Dedifferentiated amniotic fluid mesenchymal stem cell (primary cell): ENCODE measurements at regions not wholly inside any gene's neighbourhood (a gene's known extent, or its start where the extent isn't known, plus 50 kb on each side); places are given as distances from the start of the nearest gene placed in this dataset.
"Not testable (repeated sequence)": the region's sequence is repeated elsewhere in the genome, so short reads cannot be mapped to it uniquely, and the experiment has no call there.

Experiments used
- DNase-seq: peaks from one replicate; pipeline ENCODE4 v3.0.0-alpha.2; 2016; ENCODE audit errors: extremely low spot score

DNA sequence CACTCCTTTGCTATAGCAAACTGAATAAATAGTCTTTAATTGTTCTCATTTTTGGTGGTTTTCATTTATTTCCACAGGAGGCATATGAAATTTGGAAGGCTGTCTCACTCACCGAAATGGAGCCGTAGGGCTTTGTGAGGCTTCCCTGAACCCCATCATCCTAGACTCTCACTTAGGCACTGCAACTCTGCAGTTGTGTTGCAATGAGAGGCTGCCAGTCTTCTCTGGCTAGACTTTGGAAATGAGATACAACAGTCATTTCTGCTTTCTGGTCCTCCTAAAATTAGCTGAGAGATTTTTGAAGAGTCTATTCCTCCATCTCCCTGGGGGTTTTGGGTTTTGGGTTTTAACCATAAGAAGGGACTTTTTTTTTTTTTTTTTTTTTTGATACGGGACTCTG, 146.5 kb downstream of the SH3BGRL start:
- DNase-seq: no peak

DNA sequence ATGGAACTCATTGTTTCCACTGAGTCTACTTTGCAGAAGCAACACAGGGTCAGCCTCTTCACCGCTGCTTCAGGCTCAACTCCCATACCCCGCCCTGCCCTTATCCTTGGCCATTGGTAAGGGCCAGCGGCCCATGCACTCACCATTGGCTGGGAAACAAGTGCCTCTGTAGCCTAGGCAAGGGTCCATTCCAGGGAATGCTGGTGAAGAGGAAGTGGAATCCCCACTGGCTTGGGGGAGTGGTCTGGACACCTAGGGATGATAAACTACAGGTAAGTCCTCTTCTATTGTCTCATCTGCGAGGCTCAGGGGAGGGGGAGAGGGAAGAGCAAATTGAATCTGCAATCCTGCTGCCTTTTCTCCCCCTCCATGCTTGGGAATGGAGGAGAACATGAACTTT, 153.1 kb downstream of the SH3BGRL start:
- DNase-seq: no peak

DNA sequence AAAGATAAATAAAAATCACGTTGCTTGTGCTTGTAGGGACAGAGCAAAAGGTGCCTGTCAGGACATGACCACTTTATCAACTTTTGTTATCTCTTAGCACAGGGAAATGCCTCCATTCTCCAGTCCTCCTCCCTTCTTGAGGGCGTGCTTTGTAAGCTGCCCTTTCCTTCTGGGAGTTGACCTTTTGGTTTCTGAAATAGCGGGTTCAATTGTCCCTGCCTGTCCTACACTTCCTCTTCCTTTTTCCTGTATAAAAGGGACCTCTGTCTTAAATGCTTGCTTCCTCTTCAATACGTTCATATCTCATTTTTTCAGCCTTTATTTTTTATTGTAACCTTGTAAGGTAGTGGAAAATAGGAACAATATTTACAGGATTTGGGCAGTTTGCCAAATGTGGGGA, 153.5 kb downstream of the SH3BGRL start:
- DNase-seq: no peak

DNA sequence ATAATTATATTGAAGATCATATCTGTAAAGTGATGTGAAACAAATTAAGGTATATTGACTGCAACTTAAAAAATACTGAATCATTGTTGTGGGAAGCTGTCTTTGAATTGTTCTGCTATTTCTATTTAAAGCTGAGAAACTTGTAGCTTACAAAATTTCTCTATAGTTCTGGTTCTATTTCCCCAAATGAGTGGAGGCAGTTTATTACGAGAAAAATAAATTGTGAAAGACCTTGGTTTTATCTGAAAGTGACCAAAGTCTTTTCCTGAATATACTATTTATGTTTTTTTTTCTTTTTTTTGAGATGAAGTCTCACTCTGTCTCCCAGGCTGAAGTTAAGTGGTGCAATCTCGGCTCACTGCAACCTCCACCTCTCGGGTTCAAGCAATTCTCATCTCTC, 165.4 kb downstream of the SH3BGRL start:
- no peak for DNase-seq

DNA sequence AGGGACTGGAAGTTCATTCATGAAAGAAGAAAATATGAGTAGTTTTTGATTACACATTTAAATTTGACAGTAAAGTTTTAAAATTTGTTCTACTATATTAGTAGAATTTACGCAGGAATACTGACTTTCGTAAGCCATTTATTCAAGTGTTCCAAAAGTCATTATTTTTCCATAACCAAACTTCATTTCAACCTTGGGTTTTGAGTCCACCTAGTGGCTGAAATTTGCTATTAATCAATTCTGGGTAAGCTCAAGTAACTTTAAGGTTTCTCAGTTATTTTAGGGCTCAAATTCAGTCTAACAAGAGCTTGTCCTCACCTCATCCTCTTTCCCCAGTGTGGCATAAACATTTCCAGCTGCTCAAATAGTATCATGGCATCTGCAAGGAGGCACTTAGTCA, 175.4 kb downstream of the SH3BGRL start:
- peak; percentile 43 for DNase-seq

DNA sequence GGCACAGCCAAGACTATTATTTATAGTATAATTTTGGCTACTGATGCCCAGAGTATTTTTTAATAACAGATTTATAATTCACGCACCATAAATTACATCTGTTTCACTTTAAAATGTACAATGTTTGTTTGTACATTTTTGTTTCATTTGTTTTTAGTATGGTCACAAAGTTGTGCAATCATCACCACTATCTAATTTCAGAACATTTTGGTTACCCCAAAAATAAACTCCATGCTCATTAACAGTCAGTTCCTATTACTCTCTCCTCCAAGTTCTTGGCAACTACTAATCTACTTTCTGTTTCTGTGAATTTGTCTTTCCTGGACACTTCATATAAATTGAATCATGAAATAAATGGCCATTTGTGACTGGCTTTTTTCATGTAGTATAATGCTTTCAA, 176.7 kb downstream of the SH3BGRL start:
- DNase-seq: no peak

DNA sequence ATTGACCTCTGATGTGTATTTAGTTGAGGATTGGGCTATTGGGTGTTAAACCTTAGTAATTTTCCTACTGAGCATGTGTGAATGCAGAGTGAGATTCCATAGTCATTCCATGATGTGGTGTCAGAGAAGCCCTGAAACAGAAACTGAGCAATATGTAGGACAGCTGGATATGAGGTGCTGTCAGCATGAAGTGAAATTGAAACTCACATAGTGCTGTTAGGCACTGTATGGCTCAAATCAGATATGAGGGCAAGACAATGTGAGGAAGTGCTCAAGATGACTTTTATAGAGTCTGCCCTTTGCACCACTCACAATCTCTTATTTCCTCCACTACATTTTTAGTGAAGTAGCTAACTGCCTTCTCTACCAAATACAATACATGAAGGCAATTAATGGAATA, 188.3 kb downstream of the SH3BGRL start:
- DNase-seq: no peak

DNA sequence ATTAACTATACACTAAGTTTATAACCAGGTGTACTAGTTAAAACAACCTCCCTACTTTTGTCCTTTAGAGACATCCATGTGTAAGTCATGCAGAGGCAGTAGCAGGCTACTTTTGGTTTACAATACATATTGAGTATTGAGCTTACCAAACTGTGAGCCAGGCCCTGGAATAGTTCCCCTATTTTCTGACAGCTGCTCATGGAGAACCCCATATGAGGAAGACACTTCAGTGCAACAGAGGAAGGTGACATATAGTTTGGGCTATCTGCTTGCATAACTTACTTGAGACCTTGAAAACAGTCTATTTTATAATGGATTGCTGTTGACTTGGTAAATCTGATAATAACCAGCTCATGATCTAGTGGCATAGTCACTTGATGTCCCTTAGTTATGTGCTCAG, 190.5 kb downstream of the SH3BGRL start:
- DNase-seq: no peak

DNA sequence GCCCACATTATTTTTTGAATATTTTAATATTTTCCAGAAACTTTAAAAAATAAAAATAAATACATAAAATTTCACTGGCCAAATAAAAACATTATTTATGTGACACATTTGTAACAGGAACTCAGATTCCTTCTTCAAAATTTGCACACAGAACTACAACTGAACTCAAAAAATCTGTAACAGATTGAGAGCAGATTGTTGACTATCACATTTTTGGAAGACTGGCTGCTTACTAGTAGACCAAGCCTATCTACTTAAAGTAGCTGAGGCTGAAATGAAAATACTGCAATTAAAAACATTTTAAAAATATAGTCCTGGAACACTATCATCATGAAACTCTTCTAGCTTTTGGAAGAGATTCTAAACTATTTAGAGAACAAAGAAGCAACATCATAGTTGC, 203.9 kb downstream of the SH3BGRL start:
- no peak for DNase-seq

DNA sequence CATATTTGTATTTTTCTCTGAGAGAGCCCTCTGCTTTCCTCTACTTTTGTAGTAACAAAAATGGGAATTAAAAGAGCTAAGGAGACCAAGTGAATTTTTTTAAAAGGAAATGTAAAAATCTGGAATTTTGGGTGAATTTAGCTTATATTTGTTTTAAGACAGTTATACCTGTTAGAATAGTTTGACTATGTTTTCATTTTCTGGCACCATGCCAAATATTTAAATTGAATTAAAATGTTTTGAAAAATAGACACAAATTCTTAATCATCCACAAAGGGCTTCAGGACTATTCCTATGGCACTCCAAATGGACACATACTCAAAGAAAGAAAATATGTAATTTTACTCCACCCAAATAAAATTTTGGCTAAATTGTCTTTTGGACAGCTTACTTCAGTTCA, 209.6 kb downstream of the SH3BGRL start:
- DNase-seq: no peak

DNA sequence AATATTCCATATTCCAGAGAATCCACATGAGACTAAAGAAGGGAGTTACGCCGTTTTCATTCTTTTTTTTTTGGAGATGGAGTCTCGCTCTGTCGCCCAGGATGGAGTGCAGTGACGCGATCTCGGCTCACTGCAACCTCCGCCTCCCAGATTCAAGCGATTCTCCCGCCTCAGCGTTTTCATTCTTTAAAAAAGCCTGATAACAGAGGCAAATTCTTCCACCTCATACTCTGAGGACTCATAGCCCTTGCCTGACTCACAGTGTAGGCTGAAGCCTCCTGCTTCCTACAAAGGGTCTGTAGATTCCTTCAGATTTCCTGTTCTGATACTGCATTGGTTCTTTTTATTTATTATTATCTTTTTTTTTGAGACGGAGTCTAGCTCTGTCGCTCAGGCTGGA, 210.5 kb downstream of the SH3BGRL start:
- DNase-seq: no peak

DNA sequence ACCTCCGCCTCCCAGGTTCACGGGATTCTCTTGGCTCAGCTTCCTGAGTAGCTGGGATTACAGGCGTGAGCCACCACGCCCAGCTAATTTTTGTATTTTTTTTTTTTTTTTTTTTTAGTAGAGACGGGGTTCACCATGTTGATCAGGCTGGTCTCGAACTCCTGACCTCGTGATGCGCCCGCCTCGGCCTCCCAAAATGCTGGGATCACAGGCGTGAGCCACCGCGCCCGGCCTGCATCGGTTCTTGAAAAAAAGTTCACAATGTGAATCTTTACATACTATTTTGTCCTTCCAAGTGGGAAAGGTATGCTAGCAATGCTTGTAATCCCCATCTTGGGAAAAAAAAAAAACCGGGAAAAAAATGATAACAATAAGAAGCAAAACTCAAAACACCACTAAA, 211.0 kb downstream of the SH3BGRL start:
- not testable (repeated sequence) for DNase-seq

DNA sequence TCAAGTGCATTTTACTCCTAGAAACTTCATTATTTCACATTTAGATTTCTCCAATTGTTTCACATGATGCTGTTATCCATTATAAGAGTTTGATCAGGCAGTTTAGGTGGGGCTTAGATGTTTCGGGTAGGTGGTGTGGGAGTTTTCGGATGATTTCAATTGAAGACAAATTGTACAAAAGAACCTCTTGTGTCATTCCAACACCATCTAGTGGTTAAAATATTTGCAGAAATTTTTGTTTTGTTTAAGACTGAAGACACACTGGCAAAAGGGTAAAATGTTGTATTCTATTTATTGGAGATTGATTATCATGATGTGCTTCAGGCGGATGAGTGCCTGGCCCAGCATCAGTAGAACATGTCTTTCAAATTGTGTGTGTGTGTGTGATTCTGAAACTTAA, 212.7 kb downstream of the SH3BGRL start:
- DNase-seq: no peak
